ENCODE measurements at regions not wholly inside any gene's neighbourhood (a gene's known extent, or its start where the extent isn't known, plus 50 kb on each side); places are given as distances from the start of the nearest gene placed in this dataset.
A peak's percentile ranks its signal among the peaks of the same experiment; 100 is the strongest.

DNA sequence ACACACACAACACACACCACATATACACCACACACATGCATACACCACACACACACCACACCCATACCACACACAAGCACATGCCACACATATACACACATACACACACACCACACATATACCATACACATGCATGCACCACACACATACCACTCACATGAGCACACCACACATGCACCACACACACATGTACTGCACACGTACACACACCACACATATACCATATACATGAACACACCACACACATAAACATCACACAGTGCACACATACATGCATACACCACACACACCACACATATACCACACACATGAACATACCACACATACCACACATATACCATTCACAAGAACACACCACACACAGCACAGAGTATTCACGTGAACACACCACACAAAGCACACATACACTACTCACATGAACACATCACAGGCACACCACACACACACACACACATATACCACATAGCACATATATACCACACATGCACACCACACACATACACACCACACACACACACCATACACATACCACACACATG, 219.9 kb upstream of the RAB6C start:
- H3K9me3 Mint-ChIP-seq (ENCODE audit: low read depth) = no peaks in the 10 kb centered on the region
- no peak overlapping the region for H3K4me3 Mint-ChIP-seq
- H3K27ac Mint-ChIP-seq = no peak overlapping the region
- no peaks in the 10 kb centered on the region for H3K4me1 Mint-ChIP-seq
- no peaks in the 10 kb centered on the region for H3K36me3 Mint-ChIP-seq
- ATAC-seq (no peak), DNase-seq (peak; percentile 9)
- H3K27me3 Mint-ChIP-seq = no peaks in the 10 kb centered on the region
- CTCF ChIA-PET = no interaction called here

GRCh38 chr2:129760669-129761068, 218.8 kb upstream of the RAB6C start:
- CTCF ChIA-PET = no interaction called here
- no peaks in the 10 kb centered on the region for H3K36me3 Mint-ChIP-seq

DNA sequence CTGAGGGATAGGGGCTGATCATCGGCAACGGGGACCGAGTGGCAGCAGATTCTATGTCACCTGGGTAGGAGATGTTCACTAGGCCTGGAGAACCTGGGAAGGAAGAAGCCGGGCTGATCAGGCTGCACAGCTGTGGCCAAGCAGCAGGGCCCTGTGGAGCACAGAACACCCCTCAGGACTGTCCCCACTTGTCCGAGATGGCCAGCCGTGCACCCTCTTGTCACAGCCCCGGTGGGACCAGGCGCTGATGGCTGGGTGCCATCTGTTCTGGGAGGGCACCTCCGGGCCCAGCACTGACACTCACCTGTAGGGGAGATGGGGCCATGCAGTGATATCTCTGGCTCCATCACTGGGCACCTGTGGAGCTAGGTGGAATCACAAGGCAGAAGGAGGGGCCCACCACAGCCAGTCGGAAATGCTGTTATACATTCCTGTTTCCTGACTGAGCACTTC, 217.9 kb upstream of the RAB6C start:
- ATAC-seq = no peak
- H3K36me3 Mint-ChIP-seq = no peaks in the 10 kb centered on the region
- H3K4me3 Mint-ChIP-seq = no peak overlapping the region
- no peaks in the 10 kb centered on the region for H3K9me3 Mint-ChIP-seq (ENCODE audit: low read depth)
- peak; percentile 23 for DNase-seq
- CTCF ChIA-PET = no interaction called here
- no peaks in the 10 kb centered on the region for H3K4me1 Mint-ChIP-seq
- no peak overlapping the region for H3K27ac Mint-ChIP-seq
- no peaks in the 10 kb centered on the region for H3K27me3 Mint-ChIP-seq

More at GRCh38 chr2:129760669-129761068, 218.8 kb upstream of the RAB6C start:
- no peak overlapping the region for H3K27ac Mint-ChIP-seq
- ATAC-seq = no peak
- H3K4me1 Mint-ChIP-seq = no peaks in the 10 kb centered on the region
- H3K27me3 Mint-ChIP-seq = no peaks in the 10 kb centered on the region
- H3K9me3 Mint-ChIP-seq (ENCODE audit: low read depth) = no peaks in the 10 kb centered on the region
- peak; percentile 22 for DNase-seq
- no peak overlapping the region for H3K4me3 Mint-ChIP-seq

DNA sequence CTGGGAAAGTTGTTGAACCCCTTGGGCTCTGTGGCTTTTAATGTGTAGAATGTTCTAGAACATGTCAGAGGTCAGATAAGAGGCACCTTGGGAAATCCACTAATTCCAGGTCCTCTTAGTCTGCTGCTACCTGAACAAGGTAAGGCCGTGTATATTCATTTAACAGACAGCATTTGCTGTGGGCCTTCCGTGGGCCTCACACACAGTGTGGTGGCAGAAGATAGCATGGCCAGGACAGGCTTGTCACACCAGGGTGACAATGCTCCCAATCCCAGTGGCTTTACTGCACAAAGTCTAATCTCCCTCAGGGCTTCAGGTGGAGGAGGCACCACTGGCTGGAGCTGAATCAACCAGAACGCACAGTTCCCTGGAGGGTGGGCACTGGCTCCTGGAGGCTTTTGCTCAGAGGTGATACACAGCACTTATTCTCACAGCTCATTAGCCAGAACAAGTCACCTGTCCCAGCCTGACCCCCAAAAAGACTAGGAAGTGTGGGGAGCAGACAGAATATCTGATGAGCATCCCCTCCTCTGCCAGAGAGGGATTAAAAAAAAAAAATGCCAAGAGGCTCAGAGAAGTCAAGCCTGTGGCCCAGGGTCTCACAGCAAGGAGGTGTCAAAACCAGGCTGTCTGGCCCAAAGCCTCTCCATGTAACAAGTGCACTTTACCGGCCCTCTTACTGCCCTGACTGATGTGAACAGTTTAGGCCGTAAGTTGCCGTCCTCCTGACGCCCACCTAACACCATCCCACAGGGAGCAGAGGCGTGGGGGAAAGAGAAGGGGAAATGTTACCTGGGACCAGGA, 216.9 kb upstream of the RAB6C start:
- ATAC-seq (no peak), DNase-seq (peak; percentile 39)
- no peak overlapping the region for H3K27ac Mint-ChIP-seq
- H3K4me3 Mint-ChIP-seq = no peak overlapping the region
- H3K9me3 Mint-ChIP-seq (ENCODE audit: low read depth) = no peaks in the 10 kb centered on the region
- CTCF ChIA-PET = no interaction called here
- H3K36me3 Mint-ChIP-seq = no peaks in the 10 kb centered on the region
- no peaks in the 10 kb centered on the region for H3K4me1 Mint-ChIP-seq
- H3K27me3 Mint-ChIP-seq = no peaks in the 10 kb centered on the region

GRCh38 chr2:129763190-129763846, 216.1 kb upstream of the RAB6C start:
- no peak overlapping the region for H3K4me3 Mint-ChIP-seq
- no peak for ATAC-seq
- CTCF ChIA-PET = no interaction called here

DNA sequence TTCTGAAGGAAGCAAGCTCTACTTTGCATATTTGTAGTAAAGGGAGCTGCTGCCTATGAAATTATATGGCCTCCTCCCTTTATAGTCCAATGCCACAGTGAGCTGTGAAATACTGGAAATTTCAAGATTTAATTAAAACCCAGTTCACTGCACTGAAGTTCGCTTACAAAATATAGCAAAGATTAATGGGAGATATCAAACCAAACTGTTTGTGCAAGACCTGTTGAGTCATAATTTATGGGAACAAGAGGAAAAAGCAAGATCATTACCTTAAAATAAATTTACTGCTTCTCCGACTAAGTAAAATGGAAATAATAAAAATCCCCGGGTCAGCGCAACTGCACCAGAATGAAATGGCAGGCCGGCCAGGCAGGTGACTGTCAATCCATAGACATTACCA, 215.5 kb upstream of the RAB6C start:
- Mint-ChIP-seq H3K9me3 (ENCODE audit: low read depth) (no peaks in the 10 kb centered on the region), H3K27me3 (no peaks in the 10 kb centered on the region), H3K4me1 (no peaks in the 10 kb centered on the region), H3K27ac (no peak overlapping the region), H3K4me3 (no peak overlapping the region), H3K36me3 (no peaks in the 10 kb centered on the region)
- CTCF ChIA-PET = no interaction called here
- DNase-seq (no peak), ATAC-seq (no peak)

More at GRCh38 chr2:129763190-129763846, 216.1 kb upstream of the RAB6C start:
- no peaks in the 10 kb centered on the region for H3K36me3 Mint-ChIP-seq
- H3K27me3 Mint-ChIP-seq = no peaks in the 10 kb centered on the region
- H3K4me1 Mint-ChIP-seq = no peaks in the 10 kb centered on the region
- peak; percentile 31 for DNase-seq
- H3K27ac Mint-ChIP-seq = no peak overlapping the region
- no peaks in the 10 kb centered on the region for H3K9me3 Mint-ChIP-seq (ENCODE audit: low read depth)

- H3K36me3 Mint-ChIP-seq = no peaks in the 10 kb centered on the region
- no peaks in the 10 kb centered on the region for H3K27me3 Mint-ChIP-seq
- no peaks in the 10 kb centered on the region for H3K4me1 Mint-ChIP-seq
- CTCF ChIA-PET = no interaction called here
- H3K27ac Mint-ChIP-seq = no peak overlapping the region
- DNase-seq (peak; percentile 35), ATAC-seq (no peak)
- no peak overlapping the region for H3K4me3 Mint-ChIP-seq
- H3K9me3 Mint-ChIP-seq (ENCODE audit: low read depth) = no peaks in the 10 kb centered on the region
Measured at GRCh38 chr2:129764376-129765325, 214.8 kb upstream of the RAB6C start.

- Mint-ChIP-seq H3K4me3 (no peak overlapping the region), H3K27ac (no peak overlapping the region), H3K27me3 (no peaks in the 10 kb centered on the region), H3K9me3 (ENCODE audit: low read depth) (no peaks in the 10 kb centered on the region), H3K36me3 (no peaks in the 10 kb centered on the region), H3K4me1 (no peaks in the 10 kb centered on the region)
- DNase-seq (no peak), ATAC-seq (no peak)
- CTCF ChIA-PET = no interaction called here
Measured at GRCh38 chr2:129765326-129765677, 214.2 kb upstream of the RAB6C start.

DNA sequence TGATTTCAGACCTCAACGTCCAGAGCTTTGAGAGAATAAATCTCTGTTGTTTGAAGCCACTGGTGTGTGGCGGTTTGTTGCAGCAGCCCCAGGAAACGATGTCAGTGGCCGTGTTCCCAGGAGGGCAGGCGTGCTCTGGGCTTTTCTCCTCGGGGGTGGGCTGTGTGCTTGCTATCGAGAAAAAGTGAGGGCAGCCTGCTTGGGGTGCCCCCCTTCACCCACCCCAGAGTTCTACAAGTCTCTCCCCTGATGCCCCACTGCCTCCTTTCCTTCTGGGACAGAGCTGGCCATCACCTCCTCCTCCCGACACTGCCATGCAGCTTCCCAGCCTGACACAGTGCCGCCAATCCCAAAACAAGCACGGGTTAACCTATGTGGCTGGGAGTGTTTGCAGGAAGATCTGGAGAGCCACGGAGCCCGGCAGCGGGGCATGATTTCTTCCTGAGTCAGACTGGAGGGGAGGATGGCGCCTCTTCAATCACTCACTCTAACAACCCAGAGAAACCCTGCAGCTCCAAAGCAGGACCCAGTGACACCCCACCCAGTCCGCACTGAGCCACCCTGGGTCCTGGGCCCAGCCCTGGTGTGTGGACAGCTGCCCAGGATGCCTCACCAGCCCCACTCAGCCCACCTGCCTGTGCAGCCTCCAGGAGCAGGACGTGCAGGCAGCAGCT, 213.7 kb upstream of the RAB6C start:
- no peaks in the 10 kb centered on the region for H3K4me1 Mint-ChIP-seq
- no peak overlapping the region for H3K4me3 Mint-ChIP-seq
- no peak for ATAC-seq
- no peaks in the 10 kb centered on the region for H3K36me3 Mint-ChIP-seq
- H3K27ac Mint-ChIP-seq = no peak overlapping the region
- no peaks in the 10 kb centered on the region for H3K27me3 Mint-ChIP-seq
- no peak for DNase-seq
- H3K9me3 Mint-ChIP-seq (ENCODE audit: low read depth) = no peaks in the 10 kb centered on the region
- CTCF ChIA-PET = no interaction called here

DNA sequence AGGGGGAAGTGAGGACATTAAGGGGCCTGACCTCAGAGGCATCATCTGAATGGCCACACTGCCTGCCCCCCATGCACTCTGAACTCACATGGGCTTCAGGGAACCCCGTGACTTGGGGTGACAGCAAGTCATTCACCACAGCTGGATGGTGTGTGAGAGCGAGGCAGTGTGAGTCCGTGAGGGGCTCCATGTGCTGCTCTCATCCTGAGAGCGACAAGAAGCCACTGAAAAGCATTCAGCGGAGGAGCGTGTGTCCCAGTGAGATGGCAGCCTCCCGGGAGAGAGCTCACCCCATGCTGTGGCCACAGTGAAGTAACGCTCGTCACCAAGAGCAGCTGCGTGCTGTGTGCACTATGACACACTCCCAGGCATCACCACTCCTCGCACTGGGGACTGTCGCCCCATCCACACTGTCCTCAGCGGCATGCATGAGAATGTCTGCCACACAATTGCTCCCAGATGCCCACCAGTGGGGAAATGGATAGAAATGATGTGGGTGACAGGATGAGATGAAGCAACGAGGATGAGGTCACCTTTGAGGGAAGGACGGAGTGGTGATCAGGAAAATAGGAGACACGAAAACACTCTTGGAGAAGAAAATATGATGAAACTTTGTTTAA, 213.0 kb upstream of the RAB6C start:
- H3K4me1 Mint-ChIP-seq = no peaks in the 10 kb centered on the region
- no peaks in the 10 kb centered on the region for H3K9me3 Mint-ChIP-seq (ENCODE audit: low read depth)
- H3K36me3 Mint-ChIP-seq = no peaks in the 10 kb centered on the region
- CTCF ChIA-PET = no interaction called here
- peak; percentile 25 for DNase-seq
- ATAC-seq = no peak
- no peaks in the 10 kb centered on the region for H3K27me3 Mint-ChIP-seq
- no peak overlapping the region for H3K27ac Mint-ChIP-seq
- H3K4me3 Mint-ChIP-seq = no peak overlapping the region

DNA sequence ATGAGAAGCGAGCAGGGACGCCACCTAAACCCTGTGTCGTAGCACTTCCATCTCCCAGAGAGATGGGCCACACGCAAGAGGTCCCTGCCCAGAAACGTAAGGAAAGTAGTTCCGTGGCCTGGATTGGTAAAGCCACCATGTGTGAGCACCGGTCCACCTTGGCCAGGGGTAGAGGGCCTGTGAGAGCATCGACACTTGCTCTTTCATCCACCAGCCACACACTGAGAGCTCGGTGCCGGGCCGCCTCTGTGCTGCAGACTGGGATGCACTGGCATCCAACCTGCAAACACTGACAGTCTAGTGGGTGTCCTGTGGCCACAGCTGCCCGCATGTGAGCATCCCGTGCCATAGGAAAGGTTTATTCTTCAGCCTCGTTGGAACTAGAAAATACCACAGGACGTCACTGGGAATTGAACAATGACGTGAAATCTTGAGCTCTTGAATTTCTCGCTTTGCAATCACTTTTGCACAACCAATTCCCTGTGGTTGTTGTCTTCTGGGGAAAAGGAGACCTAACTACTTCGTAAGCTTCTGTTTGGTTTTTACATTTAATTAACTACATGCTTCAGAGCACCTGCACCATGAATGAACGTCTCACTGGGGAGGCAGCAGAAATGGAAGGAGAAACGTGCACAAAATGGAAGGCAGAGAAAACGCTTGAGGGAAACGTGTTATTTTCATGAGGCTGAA, 212.0 kb upstream of the RAB6C start:
- Mint-ChIP-seq H3K27me3 (no peaks in the 10 kb centered on the region), H3K27ac (no peak overlapping the region), H3K9me3 (ENCODE audit: low read depth) (no peaks in the 10 kb centered on the region), H3K4me3 (no peak overlapping the region), H3K36me3 (no peaks in the 10 kb centered on the region), H3K4me1 (no peaks in the 10 kb centered on the region)
- CTCF ChIA-PET = no interaction called here
- ATAC-seq (no peak), DNase-seq (no peak)

DNA sequence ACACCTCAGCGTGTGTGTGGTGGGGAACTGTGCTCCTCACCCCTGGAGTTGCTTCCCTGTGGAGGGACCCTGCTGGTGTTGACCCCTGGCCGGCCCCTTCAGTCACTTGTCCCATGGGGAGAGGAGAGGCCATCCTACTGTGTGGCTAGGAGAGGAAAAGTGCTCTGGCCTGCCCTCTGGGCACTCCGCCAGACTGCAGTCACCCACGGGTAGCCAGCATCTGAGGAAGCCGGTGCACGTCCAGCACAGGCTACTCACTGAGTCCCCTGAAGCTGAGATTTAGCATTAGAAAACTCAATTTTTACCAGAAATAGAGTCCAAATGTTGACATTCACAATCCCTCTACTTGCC, 211.5 kb upstream of the RAB6C start:
- no peaks in the 10 kb centered on the region for H3K27me3 Mint-ChIP-seq
- no peaks in the 10 kb centered on the region for H3K36me3 Mint-ChIP-seq
- CTCF ChIA-PET = no interaction called here
- H3K27ac Mint-ChIP-seq = no peak overlapping the region
- ATAC-seq = no peak
- H3K4me3 Mint-ChIP-seq = no peak overlapping the region
- no peaks in the 10 kb centered on the region for H3K4me1 Mint-ChIP-seq
- no peaks in the 10 kb centered on the region for H3K9me3 Mint-ChIP-seq (ENCODE audit: low read depth)
- peak; percentile 26 for DNase-seq

Measured in activated CD8-positive, alpha-beta memory T cell treated with anti-CD3 and anti-CD28 coated beads, Interleukin-2, amount 10 ng/mL, durations not matched to agents 7 days and 5 days (primary cell).